ENCODE measurements at regions not wholly inside any gene's neighbourhood (a gene's known extent, or its start where the extent isn't known, plus 50 kb on each side); places are given as distances from the start of the nearest gene placed in this dataset.

GRCh38 chr14:22155571-22155970 is 433.5 kb downstream of the DAD1 start:
- no peak overlapping the region for H3K27ac ChIP-seq
- no peaks in the 10 kb centered on the region for H3K9me3 ChIP-seq
- H3K27me3 ChIP-seq, result no peaks in the 10 kb centered on the region
- WGBS, 2 donors, result 71 to 85% methylated on average over 2 of the region's 2 CpGs
- H3K4me1 ChIP-seq, result no peaks in the 10 kb centered on the region
- TF ChIP-seq, protein P1, sequence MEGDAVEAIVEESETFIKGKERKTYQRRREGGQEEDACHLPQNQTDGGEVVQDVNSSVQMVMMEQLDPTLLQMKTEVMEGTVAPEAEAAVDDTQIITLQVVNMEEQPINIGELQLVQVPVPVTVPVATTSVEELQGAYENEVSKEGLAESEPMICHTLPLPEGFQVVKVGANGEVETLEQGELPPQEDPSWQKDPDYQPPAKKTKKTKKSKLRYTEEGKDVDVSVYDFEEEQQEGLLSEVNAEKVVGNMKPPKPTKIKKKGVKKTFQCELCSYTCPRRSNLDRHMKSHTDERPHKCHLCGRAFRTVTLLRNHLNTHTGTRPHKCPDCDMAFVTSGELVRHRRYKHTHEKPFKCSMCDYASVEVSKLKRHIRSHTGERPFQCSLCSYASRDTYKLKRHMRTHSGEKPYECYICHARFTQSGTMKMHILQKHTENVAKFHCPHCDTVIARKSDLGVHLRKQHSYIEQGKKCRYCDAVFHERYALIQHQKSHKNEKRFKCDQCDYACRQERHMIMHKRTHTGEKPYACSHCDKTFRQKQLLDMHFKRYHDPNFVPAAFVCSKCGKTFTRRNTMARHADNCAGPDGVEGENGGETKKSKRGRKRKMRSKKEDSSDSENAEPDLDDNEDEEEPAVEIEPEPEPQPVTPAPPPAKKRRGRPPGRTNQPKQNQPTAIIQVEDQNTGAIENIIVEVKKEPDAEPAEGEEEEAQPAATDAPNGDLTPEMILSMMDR (IDR thresholded peaks at IDR 0.05), result no peak
- no peak for TF ChIP-seq POLR2A (IDR thresholded peaks at IDR 0.05)
- no peak for DNase-seq
- intact Hi-C loops (cut with DNase I; ENCODE audit: low total_unique reads), result no loop called here
- no peaks in the 10 kb centered on the region for H3K36me3 ChIP-seq (ENCODE audit: low read depth, missing control alignments)
- H3K4me3 ChIP-seq, result no peak overlapping the region

DNA sequence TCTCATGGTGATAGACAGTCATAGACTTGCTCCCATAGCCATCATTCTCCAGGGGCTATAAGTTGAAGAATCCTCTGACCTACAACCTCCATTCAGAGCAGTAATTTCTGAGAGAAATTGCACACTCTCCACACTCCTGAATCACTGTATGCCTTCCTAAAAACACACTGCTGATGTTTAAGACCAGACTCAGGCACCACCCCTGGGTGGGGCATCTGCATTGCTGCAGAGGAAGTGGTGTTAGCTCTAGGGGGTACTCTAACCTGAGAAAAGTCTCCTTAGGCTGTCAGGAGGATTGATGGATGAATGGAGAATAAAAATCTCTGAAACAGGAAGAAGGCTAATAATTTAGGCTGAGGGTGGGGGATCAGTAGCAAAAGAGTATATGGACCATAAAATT is 436.1 kb downstream of the DAD1 start:
- Histone ChIP-seq H3K9me3 (no peaks in the 10 kb centered on the region), H3K36me3 (ENCODE audit: low read depth, missing control alignments) (no peaks in the 10 kb centered on the region), H3K4me1 (no peaks in the 10 kb centered on the region), H3K27ac (no peak overlapping the region), H3K27me3 (no peaks in the 10 kb centered on the region), H3K4me3 (no peak overlapping the region)
- intact Hi-C loops (cut with DNase I; ENCODE audit: low total_unique reads), result no loop called here
- TF ChIP-seq POLR2A (IDR thresholded peaks at IDR 0.05), result no peak
- TF ChIP-seq, protein P1 (IDR thresholded peaks at IDR 0.05), result no peak
- DNase-seq, result no peak

DNA sequence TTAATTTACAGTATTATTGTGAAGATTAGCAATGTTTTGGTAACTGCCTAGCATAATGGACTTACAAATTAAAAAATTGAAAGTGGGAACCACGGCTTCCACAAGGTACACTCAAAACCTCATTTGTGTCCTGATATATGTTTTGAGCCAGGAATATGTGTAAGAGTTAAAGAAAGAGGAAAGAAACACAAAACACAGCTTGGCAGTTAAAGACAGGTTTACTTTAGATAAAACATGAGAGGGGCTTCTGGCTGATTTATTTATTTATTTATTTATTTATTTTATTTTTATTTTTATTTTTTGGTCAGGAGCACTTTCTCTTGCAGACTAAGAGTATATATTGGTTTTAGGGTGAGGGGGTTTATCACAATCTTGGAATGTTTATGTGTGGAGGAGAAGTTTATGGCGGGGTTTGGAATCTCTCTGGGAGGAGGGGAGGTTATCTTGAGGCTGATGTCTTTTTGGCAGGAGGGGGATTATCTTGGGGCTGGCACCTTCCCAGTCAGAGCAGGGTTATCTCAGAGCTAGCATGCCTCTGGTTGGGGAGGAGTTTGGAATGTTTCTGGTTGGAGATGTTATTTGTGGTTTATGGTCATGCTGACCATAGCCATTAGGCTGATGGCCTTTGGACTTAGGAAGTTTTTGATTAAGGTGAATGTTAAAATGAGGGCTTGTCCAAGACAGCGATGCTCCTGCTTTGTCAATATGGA is 436.7 kb downstream of the DAD1 start:
- no peaks in the 10 kb centered on the region for H3K27me3 ChIP-seq
- 77 to 87% methylated on average over 3 of the region's 3 CpGs for WGBS, 2 donors
- TF ChIP-seq, protein P1 (IDR thresholded peaks at IDR 0.05), result no peak
- no peak for TF ChIP-seq POLR2A (IDR thresholded peaks at IDR 0.05)
- intact Hi-C loops (cut with DNase I; ENCODE audit: low total_unique reads), result no loop called here
- H3K4me3 ChIP-seq, result no peak overlapping the region
- H3K27ac ChIP-seq, result no peak overlapping the region
- no peaks in the 10 kb centered on the region for H3K9me3 ChIP-seq
- no peaks in the 10 kb centered on the region for H3K4me1 ChIP-seq
- no peak for DNase-seq
- no peaks in the 10 kb centered on the region for H3K36me3 ChIP-seq (ENCODE audit: low read depth, missing control alignments)

- no peak overlapping the region for H3K27ac ChIP-seq
- H3K4me1 ChIP-seq, result no peaks in the 10 kb centered on the region
- no peaks in the 10 kb centered on the region for H3K9me3 ChIP-seq
- no peaks in the 10 kb centered on the region for H3K27me3 ChIP-seq
- intact Hi-C loops (cut with DNase I; ENCODE audit: low total_unique reads), result no loop called here
- 83 to 88% methylated on average over 4 of the region's 4 CpGs for WGBS, 2 donors
- TF ChIP-seq POLR2A (IDR thresholded peaks at IDR 0.05), result no peak
- TF ChIP-seq, protein P1 (IDR thresholded peaks at IDR 0.05), result no peak
- no peaks in the 10 kb centered on the region for H3K36me3 ChIP-seq (ENCODE audit: low read depth, missing control alignments)
- H3K4me3 ChIP-seq, result no peak overlapping the region
- DNase-seq, result no peak
Measured at GRCh38 chr14:22151121-22151520, 437.9 kb downstream of the DAD1 start.

DNA sequence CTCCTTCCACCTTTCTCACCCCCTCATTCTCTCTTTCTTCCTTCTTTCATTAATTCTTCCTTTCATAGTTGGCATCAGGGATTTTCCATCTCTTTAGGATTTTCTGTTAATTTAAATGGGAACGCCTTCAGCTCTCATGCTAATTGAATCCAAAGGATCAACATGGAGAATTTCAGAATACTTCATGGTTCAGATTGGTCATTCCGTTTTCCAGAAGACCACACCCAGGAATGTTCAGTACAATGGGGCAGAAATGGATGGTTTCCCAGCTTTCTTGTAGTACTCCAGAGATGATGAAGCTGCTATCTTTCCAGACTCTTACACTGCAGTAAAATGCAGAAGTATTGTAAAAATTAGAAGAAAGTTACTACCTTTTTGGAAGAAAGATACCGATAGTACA is 440.0 kb downstream of the DAD1 start:
- 87 to 89% methylated on average over 3 of the region's 3 CpGs for WGBS, 2 donors
- Histone ChIP-seq H3K36me3 (ENCODE audit: low read depth, missing control alignments) (no peaks in the 10 kb centered on the region), H3K27ac (no peak overlapping the region), H3K4me3 (no peak overlapping the region), H3K4me1 (no peaks in the 10 kb centered on the region), H3K27me3 (no peaks in the 10 kb centered on the region), H3K9me3 (no peaks in the 10 kb centered on the region)
- DNase-seq, result no peak
- intact Hi-C loops (cut with DNase I; ENCODE audit: low total_unique reads), result no loop called here
- TF ChIP-seq, protein P1 (IDR thresholded peaks at IDR 0.05), result no peak
- no peak for TF ChIP-seq POLR2A (IDR thresholded peaks at IDR 0.05)
